Breast epithelium (tissue), 3 donors: ENCODE measurements at regions not wholly inside any gene's neighbourhood (a gene's known extent, or its start where the extent isn't known, plus 50 kb on each side); places are given as distances from the start of the nearest gene placed in this dataset.

Source experiments
- POLR2AphosphoS5 ChIP-seq, 3 donors: sonication (generic); formaldehyde crosslinking; IDR thresholded peaks; one replicate each; pipeline ENCODE4 v1.6.1; 2017; ENCODE audit warnings: antibody characterized with exemption in 3 of 3
- TF ChIP-seq, protein P1 (sequence below), 3 donors: fragments of 450-650 bp; IDR thresholded peaks; one replicate each; pipeline ENCODE4 v1.5.1; 2016 to 2017; ENCODE audit warnings: antibody characterized with exemption in 3 of 3, mild to moderate bottlenecking in 3 of 3, moderate library complexity in 3 of 3

- TF ChIP-seq, protein P1, sequence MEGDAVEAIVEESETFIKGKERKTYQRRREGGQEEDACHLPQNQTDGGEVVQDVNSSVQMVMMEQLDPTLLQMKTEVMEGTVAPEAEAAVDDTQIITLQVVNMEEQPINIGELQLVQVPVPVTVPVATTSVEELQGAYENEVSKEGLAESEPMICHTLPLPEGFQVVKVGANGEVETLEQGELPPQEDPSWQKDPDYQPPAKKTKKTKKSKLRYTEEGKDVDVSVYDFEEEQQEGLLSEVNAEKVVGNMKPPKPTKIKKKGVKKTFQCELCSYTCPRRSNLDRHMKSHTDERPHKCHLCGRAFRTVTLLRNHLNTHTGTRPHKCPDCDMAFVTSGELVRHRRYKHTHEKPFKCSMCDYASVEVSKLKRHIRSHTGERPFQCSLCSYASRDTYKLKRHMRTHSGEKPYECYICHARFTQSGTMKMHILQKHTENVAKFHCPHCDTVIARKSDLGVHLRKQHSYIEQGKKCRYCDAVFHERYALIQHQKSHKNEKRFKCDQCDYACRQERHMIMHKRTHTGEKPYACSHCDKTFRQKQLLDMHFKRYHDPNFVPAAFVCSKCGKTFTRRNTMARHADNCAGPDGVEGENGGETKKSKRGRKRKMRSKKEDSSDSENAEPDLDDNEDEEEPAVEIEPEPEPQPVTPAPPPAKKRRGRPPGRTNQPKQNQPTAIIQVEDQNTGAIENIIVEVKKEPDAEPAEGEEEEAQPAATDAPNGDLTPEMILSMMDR (IDR thresholded peaks at IDR 0.05), result no peak
- no peak for TF ChIP-seq POLR2AphosphoS5 (IDR thresholded peaks at IDR 0.05)
Measured at GRCh38 chr3:482479-482878, 285.9 kb downstream of the CHL1 start.
